NCI-H524 (cell line): ENCODE measurements at regions not wholly inside any gene's neighbourhood (a gene's known extent, or its start where the extent isn't known, plus 50 kb on each side); places are given as distances from the start of the nearest gene placed in this dataset.

Source experiments
- DNase-seq, 2 experiments: peaks; one replicate each; lab custom pipeline; 2025; lab: John Stamatoyannopoulos, UW

DNA sequence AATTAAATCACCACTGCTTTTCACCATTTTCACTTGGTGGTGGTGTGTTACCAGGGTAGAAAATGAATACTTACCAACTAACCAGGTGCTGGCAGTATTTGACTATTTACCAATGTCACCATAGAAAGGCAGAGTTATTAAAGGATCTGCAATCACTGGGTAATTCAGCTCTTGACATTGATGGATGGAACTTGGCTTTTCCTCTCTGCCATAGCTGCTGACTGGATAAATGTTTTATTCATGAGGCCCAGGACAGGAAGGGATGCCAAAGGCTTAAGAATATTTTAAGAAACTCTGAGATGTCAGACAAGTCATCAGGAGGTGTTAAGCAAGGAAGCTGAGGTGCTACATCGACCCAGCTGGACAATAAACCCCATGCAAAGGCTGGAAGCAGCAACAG is 495.5 kb upstream of the CFAP20DC start:
- no peak for DNase-seq

DNA sequence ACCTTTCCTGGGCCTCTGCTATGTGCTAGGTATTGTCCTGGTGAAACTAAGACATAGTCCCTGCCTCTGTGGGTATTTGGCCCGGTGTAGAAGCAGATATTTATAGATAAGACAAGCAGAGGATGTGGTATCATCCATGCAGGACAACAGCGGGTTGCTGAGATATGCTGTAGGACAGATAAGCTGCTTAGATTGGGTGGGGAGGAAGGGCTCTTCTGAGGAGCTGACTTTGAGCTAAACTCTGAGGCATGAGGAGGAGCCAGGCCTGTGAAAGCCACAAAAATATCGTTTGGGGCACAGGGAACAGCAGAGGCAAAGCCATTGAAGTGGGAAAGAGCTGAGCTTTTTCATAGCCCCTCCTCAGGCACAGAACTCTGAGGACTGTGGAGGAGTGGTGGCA is 492.5 kb upstream of the CFAP20DC start:
- no peak for DNase-seq

DNA sequence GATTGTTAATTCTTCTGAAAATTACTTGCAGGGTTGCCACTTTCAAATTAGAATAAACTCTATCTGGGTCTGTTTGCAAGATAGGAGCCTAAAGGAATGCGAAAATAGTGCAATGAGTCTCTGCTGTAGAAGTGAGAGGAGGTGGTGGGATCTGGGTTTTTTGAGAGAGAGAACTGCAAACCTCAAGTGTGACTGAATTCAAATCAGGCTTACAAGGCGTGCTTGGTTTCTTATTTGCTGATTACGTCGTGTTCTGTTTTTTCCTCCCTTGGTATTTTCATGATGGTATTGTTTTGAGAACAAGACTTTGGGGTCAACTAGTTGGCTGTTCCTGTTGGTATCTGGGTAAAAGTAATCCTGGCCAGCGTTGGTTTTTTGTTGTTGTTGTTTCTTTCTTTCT is 490.9 kb upstream of the CFAP20DC start:
- DNase-seq = no peak

DNA sequence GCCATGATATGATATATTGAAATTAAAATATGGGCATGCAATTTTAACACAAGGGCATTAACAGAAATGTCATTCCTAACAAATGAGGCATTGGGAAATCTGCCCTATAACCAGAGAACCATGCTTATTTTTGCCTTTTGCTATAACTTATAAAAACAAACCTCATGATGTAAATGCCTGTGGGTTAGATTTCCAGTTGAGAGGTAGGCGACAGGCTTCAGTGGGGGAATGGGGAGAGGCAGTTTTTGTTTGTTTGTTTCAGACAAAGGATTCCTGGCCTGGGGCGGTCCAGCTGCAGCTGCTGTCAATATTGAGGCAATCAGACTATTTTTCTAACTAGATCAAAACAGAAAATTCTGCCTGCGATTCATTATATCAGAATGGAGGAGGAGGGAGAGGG is 490.4 kb upstream of the CFAP20DC start:
- DNase-seq = no peak

DNA sequence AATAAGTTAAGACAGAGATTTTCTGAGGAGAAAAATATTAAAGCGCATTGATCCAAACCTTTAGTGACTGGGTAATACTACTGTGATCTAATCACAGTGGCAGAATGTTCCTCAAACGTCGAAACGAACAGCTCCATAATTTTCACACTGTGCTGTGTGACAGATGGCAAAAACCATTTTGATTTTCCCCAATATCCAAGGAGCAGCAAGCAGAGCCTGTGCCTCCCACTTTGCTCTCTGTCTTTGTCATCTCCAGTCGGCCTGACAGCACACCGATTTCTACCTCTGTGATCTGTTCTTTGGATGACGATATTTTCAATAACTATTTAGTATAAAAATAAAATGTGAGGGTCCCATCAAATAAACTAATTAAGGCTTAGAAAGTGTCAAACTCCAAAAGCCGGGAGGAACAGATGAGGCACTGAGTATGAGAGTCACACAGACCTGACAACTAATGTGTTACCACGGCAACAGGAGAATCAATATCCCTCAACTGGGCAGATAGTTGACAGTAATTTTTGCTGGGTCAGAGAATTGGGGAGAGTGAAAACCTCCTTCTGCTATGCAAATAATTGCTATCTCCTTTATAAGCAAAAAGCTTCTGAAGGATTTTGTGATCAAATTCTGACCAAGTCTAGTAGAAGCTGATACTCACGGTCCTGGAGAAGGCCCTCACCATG is 489.1 kb upstream of the CFAP20DC start:
- peak; percentile 7 to 41 for DNase-seq

DNA sequence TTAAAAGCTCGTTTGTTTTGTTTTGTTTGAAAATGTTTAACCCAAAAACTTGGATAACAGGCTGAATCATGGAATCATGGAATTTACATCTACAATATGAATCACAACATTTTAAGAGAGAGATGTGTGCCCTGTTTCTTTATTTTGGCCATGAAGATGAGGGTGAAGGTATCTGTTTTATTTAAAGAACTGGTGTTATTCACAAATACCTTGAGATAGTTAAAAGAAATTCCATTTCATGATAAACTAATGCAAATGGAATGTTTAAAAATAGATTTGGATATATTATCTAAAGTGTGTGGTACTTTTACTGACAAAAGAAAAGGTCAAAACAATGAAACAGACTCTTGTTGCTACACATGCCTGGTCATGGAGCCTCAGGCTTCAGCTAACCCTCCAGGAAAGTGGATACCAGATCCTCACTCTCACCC is 486.0 kb upstream of the CFAP20DC start:
- no peak for DNase-seq

DNA sequence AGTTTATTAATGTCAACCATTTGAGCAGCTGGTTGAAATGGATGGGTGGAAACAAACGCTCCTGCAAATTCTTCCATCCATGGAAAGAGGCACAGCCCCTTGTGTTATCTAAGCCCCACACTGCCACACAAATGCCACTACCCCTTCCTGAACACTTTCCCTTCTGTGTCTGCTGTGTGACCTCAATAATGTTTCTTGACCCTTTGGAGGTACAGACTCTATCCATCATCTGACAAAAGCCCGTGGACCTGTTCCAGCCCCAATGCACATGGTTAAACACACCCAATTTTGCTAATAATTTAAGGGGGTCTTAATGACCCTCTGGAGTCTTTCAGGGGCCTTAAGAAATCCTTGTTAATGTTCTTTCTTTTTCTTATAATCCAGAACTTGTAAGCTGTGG is 482.2 kb upstream of the CFAP20DC start:
- no peak for DNase-seq

DNA sequence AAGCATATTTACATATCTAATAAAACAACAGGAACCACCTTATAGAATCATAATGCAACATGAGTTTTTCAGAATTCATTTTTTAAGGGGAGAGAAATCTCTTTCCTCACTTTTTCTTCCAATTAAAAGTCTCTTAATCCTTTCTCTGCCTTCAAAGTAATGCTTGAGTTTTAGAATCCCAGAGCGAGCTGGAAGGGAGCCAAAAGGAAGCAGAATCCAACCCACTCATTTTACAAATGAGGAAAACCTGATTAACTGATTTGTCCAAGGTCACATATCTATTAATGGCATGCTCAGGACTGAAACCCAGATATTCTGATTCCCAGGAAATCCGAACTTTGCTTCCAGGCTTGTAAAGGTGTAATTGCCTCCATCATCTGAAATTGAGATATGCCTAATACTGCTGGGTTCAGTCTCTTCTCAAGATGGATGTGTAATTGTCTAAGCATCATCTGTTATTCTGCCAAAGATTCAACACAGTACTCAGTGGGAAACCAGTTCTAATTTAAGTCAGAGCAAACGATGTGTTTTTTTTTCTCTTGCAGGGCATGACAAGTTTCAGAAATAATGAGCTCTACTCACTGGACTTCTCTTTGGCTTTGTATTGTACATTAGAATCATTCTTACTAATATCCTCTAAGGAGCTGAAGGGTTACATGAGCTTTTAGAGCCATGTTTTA is 481.4 kb upstream of the CFAP20DC start:
- no peak for DNase-seq

DNA sequence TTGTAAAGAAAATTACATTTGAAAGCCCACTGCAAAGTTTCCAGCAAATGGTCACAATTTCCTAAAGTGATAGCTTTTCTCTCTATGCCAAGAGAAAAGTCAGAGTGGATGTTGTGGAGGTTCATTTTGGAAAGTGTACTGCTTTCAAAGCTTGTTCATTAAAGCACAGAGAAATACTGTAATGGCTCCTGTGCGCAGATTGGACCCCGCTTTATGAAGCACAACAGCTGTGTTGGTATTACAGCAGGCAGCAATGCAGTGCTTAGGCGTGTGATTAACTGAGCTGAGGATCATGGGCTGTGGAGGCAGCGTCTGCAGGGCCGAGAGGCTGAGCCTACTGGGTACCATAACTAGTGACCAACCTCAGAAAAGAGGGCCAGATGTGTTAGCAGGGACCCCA is 478.4 kb upstream of the CFAP20DC start:
- DNase-seq = peak; percentile 0 to 69

DNA sequence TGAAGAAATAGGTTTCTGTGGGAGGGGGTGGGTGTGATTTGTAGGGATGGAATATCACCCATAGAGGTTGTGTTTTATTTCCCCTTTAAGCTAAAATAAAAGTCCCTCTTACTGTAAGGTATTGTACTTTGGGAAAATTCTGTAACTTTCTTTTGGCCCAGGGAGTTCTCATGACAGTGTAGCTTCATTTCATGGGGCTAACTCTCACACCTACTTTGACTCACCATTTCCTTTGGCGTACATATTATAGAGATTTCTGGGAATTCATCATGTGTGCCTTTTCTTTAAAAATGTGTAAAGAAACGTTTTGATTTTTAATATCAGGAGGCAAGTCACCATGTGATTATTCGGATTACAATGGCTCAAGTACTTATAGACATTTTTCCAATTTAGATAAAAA is 477.7 kb upstream of the CFAP20DC start:
- DNase-seq = no peak

DNA sequence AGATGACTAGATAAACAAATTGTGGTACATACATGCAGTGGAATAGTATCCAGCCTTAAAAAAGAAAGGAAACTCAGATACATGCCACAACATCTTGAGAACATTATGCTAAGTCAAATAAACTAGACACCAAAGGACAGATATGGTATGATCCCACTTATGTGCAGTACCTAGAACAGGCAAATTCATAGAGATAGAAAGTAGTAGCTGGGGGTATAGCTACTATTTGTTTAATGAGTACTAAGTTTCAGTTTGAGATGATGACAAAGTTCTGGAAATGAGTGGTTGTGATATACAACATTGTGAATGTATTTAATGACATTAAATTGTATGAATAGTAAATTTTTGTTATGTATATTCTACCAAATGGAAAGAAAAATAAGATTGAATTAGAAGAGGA is 477.2 kb upstream of the CFAP20DC start:
- DNase-seq = no peak

DNA sequence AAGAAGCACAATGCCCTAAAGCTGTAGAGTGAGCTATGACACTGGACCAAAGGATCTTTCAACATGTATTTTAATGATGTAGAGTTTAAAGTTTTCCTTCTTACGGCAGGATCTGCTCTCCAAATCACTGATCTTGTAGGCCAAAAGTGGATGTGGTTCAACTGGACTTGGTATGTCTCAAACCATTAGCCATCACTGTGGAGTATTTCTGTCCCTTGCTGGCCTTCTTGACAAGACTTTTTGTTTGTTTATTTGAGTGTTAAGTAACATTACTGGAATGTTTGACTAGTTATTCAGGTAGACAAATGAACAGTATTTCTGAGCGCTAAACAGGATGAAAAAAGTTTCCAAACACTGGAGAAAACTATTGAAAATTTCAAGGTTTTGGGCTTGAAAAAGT is 472.7 kb upstream of the CFAP20DC start:
- no peak for DNase-seq

DNA sequence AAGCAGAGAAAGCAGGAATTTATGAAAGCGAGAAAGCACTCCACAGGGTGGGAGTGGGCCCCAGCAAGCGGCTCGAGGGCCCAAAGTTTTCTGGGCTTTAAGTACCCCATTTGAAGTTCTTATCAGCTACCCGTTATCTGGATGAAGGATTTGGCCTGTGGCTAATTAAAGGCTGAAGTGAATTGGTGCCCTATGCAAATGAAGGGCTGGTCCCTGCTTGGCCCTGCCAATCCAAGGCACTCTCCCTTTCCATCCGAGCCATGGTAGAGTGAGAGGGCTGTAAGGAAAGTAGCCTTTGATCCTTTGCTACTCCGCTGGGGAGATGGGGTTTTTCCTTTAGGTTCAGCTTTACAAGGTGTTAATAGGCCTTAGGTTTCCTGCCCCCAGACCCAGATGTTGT is 469.3 kb upstream of the CFAP20DC start:
- no peak for DNase-seq

DNA sequence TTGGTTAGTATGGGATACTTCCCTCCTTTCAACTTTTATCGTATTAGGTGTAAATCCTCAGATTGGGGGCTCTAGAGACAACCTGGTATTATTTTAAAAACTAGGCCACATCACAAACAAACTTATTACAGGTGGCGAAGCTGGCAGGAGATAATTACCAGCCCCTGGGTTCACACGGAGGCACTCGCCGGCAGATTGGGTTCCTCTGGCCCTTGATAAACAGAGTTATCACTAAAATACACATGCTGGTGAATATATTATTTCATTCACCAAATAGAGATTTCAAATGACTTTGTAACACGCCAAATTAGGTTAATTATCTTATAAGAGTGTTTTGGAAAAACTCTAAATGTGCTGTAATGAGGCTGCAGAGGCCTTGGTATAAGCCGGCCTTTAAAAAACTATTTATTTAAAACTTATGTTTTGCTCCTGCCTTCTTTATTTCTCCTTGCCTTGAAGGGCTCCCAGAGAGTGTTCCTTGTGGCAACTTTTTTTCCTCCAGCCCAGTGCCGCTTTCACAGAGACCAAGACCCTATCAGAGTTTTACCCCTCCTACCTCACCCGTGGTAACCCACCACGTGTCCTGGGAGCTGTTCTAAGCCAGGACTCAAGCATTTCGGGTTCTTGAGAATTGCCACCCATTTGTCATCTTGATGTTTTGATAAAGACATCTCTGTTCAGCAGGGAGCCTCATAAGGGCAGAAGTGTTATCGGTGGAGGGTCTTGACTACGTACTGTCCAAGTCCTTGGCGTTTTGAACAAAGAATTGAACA is 468.6 kb upstream of the CFAP20DC start:
- no peak for DNase-seq

DNA sequence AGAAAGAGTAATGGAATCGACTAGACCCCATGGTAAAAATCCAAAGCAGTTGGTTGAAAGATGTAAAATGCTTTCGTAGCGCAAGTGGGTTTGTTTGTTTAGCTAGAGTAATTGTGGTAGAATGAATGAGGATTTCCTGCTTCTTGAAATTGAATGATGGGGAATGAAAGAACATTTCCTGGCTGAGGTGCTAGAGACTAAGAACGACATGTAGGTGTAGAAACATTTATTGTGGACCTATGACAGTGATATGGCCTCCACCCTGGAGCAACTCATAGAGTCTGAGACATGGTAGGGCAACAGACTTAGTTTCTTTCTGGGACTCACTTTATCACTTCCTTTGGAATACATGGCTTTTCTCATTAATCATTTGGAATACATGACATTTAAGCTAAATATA is 467.6 kb upstream of the CFAP20DC start:
- DNase-seq = no peak

DNA sequence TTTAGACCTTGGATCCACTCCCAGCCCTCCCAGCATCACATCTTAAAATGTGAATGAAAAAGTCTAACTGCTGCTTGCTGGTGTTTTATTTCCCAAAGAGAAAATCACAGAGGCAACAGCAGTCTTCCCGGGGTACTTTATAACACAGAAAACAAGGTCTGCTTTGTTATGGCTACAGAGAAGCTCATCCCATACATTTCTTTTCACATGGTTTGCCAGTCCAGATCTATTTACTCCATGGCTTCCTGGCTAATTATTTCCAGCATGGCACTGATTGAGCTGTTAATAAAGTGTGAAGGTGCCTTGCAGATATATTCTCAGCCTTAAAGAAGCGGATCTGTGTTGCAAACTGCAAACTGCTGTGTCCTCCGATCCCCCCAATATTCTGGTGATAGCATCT is 466.1 kb upstream of the CFAP20DC start:
- DNase-seq = no peak

DNA sequence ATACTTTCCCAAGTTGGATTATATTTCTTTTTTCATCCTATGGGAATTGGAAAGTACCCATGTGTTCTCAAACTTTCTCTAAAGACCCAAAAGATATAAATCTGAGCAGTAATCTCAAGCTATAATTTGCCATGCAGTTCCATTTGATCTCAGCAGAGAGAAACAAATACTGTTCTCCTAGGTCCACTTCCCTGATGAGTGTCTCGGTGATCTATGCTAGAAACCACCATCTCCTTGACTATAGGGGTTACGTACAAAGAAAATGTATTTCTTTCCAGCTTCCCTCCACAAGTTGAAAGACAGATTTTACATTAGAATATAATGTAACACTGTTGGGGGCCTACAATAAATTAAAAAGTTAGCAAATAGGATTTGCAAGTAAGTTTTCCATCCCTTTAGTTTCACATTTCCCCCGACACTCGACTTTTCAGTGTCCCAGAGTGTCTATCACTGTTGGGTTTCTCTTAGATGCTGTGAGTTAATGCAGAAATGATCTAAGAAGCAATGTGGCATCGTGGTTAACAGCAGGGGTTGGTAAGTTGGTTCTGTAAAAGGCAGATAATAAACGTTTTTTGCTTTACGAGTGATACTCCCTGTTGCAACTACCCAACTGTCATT is 465.1 kb upstream of the CFAP20DC start:
- DNase-seq = no peak

DNA sequence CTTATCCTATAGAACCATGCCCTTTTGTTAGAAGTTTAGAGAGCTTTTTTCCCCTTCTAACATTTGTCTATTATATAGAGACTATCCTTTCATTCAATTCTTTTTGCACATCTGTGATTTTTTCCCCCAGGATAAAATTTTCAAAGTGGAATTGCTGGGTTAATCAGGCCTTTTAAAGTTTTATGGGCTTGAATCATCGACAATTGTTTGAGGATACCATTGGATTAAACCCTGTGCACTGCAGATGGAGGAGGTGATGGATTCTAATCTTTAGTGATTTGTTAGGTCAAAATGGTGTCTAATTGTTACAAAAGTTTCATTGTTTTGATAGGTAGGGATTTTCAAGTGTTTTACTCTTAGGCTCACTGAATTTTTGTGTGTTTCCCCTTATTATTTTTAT is 463.7 kb upstream of the CFAP20DC start:
- no peak for DNase-seq

DNA sequence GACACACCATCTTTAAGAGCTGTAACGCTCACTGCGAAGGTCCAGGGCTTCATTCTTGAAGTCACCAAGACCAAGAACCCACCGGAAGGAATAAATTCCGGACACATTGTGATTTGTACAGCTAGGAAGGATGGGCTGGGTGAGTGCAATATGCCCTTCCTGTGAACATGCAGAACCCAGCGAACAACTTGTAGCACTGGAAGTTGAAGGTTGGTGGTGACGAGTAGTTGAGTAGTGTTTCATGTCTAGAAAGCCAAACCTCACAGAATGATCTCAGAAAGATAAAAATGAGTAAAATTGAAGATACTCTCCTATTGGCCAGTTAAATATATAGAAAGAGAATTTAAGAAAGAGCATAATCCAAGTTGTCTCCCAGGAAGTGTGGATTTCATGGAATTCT is 462.2 kb upstream of the CFAP20DC start:
- DNase-seq = no peak

DNA sequence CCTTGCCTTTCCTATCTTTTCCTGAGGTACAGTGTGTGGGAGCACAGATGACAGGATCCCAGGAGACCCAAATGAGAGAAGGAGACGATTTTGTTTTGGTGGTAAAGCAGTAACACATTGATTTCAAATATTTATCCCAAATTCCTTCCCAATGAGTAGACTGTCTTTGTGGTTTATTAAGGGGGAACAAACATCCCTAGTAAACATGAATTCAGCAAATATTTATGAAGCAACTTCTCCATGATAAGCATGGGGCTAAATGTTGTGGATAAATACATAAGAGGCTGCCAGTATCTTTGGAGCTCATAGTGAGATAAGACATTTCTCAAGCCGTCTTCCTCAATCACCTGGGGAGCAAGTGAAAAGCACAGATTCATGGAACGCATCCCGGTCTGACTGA is 460.8 kb upstream of the CFAP20DC start:
- DNase-seq = no peak

DNA sequence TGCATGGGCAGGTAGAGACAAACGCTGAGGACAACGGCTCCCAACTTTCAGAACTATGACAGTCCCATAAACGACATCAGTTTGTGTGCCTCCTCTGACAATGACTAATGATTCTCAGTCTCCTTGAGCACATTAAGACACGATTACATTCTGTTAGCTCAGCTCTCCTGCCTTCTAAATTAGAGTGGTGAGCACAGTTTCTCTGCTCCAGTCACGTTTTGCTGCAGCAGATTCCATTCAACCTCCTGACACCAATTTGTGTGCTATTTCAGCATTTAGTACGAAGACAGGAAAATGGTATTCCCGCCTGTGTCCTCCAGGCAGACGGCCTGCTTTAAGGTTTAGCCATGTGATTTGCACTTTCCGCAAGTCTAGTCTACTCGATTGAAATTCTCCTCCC is 458.4 kb upstream of the CFAP20DC start:
- DNase-seq = no peak

DNA sequence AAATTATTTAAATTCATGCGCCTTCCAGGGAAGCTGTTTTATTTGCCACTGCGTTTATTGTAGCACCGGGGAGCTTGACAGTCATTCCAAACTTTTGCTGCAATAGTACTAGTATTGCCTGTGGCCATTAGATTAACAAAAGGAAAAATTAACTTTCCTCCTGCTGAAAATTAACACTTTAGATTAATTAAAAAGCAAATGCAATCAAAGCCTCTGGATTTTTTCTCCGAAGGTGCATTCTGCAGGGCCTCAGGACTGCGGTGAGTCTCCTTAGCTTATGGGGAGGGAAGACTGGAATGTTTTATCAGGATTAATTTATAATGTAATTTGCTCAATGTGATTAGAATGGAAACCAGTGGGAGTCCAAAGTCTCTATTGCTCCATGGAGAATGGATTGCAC is 456.4 kb upstream of the CFAP20DC start:
- DNase-seq = no peak

DNA sequence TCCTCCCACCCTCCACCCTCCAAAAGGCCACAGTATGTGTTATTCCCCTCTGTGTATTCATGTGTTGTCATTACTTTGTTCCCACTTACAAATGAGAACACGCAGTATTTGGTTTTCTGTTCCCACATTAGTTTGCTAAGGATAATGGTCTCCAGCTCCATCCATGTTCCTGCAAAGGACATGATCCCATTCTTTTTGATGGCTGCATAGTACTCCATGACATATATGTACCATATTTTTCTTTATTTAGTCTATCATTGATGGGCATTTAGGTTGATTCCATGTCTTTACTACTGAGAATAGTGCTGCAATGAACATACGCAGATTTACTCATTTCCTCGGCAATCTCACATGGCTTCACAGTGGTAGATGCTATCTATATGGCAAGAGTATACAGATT is 453.6 kb upstream of the CFAP20DC start:
- no peak for DNase-seq
